Urothelium cell line (cell line): ENCODE measurements at regions not wholly inside any gene's neighbourhood (a gene's known extent, or its start where the extent isn't known, plus 50 kb on each side); places are given as distances from the start of the nearest gene placed in this dataset.

ENCODE experiments used
- DNase-seq: peaks from one replicate; pipeline ENCODE4 v3.0.0; 2011; ENCODE audit warnings: low spot score, mixed read lengths
- FAIRE-seq: peaks from 2 replicates; lab custom pipeline; 2011; peaks lifted over from hg19 to GRCh38; lab: Jason Lieb, UNC

- FAIRE-seq (peak; percentile 61), DNase-seq (no peak)
Measured at GRCh38 chr22:27407369-27407985, 394.1 kb downstream of the MN1 start.

GRCh38 chr22:27408068-27408467 lies 393.5 kb downstream of the MN1 start:
- FAIRE-seq, result no peak

GRCh38 chr22:27409299-27409698 lies 392.3 kb downstream of the MN1 start:
- DNase-seq, result no peak
- no peak for FAIRE-seq

More at GRCh38 chr22:27408068-27408467, 393.5 kb downstream of the MN1 start:
- DNase-seq, result no peak

- FAIRE-seq (no peak), DNase-seq (no peak)
Measured at GRCh38 chr22:27412866-27413445, 388.6 kb downstream of the MN1 start.

GRCh38 chr22:27413702-27414101 lies 387.9 kb downstream of the MN1 start:
- no peak for DNase-seq
- no peak for FAIRE-seq

- DNase-seq, result peak; percentile 98
- FAIRE-seq, result no peak
Measured at GRCh38 chr22:27416511-27417420, 384.8 kb downstream of the MN1 start.

GRCh38 chr22:27417421-27417814 lies 384.1 kb downstream of the MN1 start:
- DNase-seq (no peak), FAIRE-seq (no peak)

- peak; percentile 96 for FAIRE-seq
- no peak for DNase-seq
Measured at GRCh38 chr22:27418261-27418660, 383.3 kb downstream of the MN1 start.

GRCh38 chr22:27419473-27419872 lies 382.1 kb downstream of the MN1 start:
- DNase-seq (peak; percentile 78), FAIRE-seq (no peak)

- FAIRE-seq, result no peak
- no peak for DNase-seq
Measured at GRCh38 chr22:27420195-27420816, 381.2 kb downstream of the MN1 start.

- peak; percentile 93 for DNase-seq
- FAIRE-seq, result peak; percentile 99
Measured at GRCh38 chr22:27420817-27421361, 380.7 kb downstream of the MN1 start.

GRCh38 chr22:27422442-27422841 lies 379.1 kb downstream of the MN1 start:
- FAIRE-seq, result peak; percentile 48

GRCh38 chr22:27424319-27424718 lies 377.2 kb downstream of the MN1 start:
- DNase-seq, result no peak
- peak; percentile 90 for FAIRE-seq

More at GRCh38 chr22:27422442-27422841, 379.1 kb downstream of the MN1 start:
- DNase-seq, result no peak

GRCh38 chr22:27429476-27429875 lies 372.1 kb downstream of the MN1 start:
- DNase-seq (no peak), FAIRE-seq (peak; percentile 99)

- DNase-seq, result no peak
Measured at GRCh38 chr22:27431081-27431480, 370.5 kb downstream of the MN1 start.

GRCh38 chr22:27431896-27432295 lies 369.7 kb downstream of the MN1 start:
- DNase-seq (no peak), FAIRE-seq (peak; percentile 99)

More at GRCh38 chr22:27431081-27431480, 370.5 kb downstream of the MN1 start:
- no peak for FAIRE-seq

- no peak for DNase-seq
- peak; percentile 35 for FAIRE-seq
Measured at GRCh38 chr22:27433099-27433498, 368.5 kb downstream of the MN1 start.

GRCh38 chr22:27433585-27434190 lies 367.9 kb downstream of the MN1 start:
- FAIRE-seq (peak; percentile 95), DNase-seq (no peak)

GRCh38 chr22:27434898-27435297 lies 366.7 kb downstream of the MN1 start:
- FAIRE-seq (peak; percentile 92), DNase-seq (no peak)

GRCh38 chr22:27435844-27436576 lies 365.5 kb downstream of the MN1 start:
- no peak for FAIRE-seq
- DNase-seq, result no peak
